ENCODE measurements at regions not wholly inside any gene's neighbourhood (a gene's known extent, or its start where the extent isn't known, plus 50 kb on each side); places are given as distances from the start of the nearest gene placed in this dataset.

GRCh38 chr2:176656776-176657140, 387.5 kb downstream of the MTX2 start:
- no peak for TF ChIP-seq GATA2 (IDR thresholded peaks at IDR 0.05; ENCODE audit: low read depth, low read length)
- TF ChIP-seq GATA3 (IDR thresholded peaks at IDR 0.05; ENCODE audit: low read depth, low read length): no peak

GRCh38 chr2:176657393-176657792, 388.2 kb downstream of the MTX2 start:
- TF ChIP-seq GATA3 (IDR thresholded peaks at IDR 0.05; ENCODE audit: low read depth, low read length) (no peak), GATA2 (IDR thresholded peaks at IDR 0.05; ENCODE audit: low read depth, low read length) (no peak)

DNA sequence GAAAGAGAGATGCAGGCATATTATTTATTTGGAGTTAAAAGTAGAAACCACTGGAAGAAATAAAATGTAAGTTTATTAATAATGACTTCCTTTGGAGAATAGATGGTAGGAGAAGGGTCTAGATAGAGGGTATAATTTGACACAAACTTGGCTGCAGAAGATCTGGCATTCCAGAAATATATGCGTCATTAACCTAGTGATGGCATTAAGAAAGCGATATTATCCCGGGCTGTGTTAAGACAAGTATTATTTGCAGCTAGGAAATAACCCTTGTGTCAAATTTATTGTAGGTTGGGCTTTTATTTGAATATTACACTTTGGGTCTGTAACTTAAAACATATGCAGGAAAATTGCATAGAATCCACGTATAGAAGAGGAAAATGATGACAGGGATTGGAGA, 389.5 kb downstream of the MTX2 start:
- no peak for TF ChIP-seq GATA3 (IDR thresholded peaks at IDR 0.05; ENCODE audit: low read depth, low read length)
- no peak for TF ChIP-seq GATA2 (IDR thresholded peaks at IDR 0.05; ENCODE audit: low read depth, low read length)

- TF ChIP-seq GATA3 (IDR thresholded peaks at IDR 0.05; ENCODE audit: low read depth, low read length): no peak
- TF ChIP-seq GATA2 (IDR thresholded peaks at IDR 0.05; ENCODE audit: low read depth, low read length): no peak
Measured at GRCh38 chr2:176662753-176663152, 393.5 kb downstream of the MTX2 start.

GRCh38 chr2:176664478-176664877, 395.2 kb downstream of the MTX2 start:
- TF ChIP-seq GATA3 (IDR thresholded peaks at IDR 0.05; ENCODE audit: low read depth, low read length) (no peak), GATA2 (IDR thresholded peaks at IDR 0.05; ENCODE audit: low read depth, low read length) (no peak)

DNA sequence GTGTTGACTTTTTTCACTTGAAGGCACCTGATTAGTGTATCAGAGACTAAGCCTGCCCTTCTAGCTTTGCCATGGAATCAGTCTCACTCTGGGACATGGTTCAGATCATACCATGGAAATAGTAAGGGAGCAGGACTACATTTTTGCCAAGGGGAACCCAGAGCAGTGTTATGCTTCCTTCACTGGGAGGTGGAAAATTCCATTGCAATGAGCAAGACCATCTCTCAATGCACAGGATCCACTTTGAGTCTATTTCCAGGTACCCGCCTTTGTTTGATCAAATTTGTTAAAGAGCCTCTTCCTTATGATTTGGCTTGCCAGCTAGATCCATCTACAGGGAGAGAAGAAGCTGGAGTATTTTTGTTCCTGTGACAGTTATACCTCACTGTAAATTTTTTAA, 395.8 kb downstream of the MTX2 start:
- TF ChIP-seq GATA2 (IDR thresholded peaks at IDR 0.05; ENCODE audit: low read depth, low read length) (no peak), GATA3 (IDR thresholded peaks at IDR 0.05; ENCODE audit: low read depth, low read length) (no peak)

DNA sequence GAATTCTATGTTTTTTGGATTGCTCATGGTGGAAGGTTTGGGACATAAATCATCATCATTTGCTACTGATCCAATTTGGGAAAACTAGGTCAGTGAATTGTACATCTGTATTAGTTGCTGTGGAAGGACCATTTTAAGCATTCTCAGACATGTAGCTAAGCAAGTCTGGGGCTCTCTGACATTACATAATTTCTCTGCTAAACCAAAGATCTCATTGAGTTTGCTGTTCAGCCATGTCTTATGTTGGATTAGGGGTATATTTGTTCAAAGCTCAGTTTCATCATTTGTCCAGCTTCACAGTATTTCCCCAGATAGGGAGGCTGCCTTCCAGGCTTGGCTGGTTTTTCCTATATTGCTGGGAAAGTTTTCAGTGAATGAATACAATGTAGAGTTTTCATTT, 399.7 kb downstream of the MTX2 start:
- TF ChIP-seq GATA3 (IDR thresholded peaks at IDR 0.05; ENCODE audit: low read depth, low read length) (no peak), GATA2 (IDR thresholded peaks at IDR 0.05; ENCODE audit: low read depth, low read length) (no peak)

GRCh38 chr2:176669398-176670174, 400.3 kb downstream of the MTX2 start:
- TF ChIP-seq GATA3 (IDR thresholded peaks at IDR 0.05; ENCODE audit: low read depth, low read length): no peak
- TF ChIP-seq GATA2 (IDR thresholded peaks at IDR 0.05; ENCODE audit: low read depth, low read length): no peak

DNA sequence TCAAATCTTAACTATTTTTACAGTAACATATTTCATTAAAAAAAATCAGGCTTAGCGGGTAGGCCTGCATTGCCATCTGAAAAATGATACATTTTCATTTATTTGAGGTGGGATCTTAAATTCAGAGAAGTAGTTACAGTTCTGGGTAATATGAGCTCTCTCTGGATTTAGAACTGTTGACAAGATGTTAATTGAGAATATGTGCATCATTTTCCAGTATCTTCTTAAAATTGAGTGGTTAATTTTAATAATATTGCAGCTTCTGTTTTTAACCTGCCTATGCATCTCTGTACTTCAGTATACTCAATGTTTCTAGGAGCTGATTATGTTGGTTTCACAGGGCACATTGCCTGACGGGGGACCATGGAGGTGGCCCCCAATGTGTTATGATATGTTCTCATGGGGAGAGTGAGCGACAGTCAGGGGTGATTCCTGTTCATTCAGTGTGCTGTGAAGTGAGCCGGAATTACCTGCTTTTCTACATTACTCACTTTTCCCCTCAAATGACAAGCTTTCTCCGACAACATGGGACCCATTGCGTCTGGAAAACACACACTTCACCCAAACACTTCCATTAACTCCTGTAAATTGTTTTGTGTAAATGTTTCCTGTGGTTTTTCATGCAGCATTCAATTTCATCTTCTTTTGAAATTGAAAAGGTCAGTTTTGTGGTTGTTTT, 406.2 kb downstream of the MTX2 start:
- TF ChIP-seq GATA3 (IDR thresholded peaks at IDR 0.05; ENCODE audit: low read depth, low read length) (no peak), GATA2 (IDR thresholded peaks at IDR 0.05; ENCODE audit: low read depth, low read length) (no peak)

DNA sequence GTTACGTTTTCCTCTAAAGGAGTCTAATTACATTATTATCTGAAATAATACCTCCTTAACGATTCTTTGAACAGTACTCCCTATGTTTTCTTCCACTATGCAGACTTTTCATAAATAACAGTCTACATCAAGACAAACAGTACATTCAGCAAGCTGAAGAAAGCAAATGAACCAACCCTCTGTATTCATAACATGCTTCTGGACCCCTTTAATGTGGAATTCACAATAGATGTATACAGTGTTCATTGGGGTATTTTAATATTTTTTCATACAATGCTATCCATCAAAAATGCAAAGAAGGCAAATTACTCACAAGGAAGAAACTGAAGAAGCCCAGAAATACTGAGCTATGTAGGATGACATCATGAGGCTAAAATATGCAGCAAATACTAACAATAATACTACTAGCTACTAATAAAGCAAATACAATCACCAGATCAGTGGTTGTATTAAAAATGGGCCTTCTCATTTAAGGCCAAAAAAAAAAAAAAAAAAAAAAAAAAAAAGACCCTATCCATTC, 408.6 kb downstream of the MTX2 start:
- no peak for TF ChIP-seq GATA2 (IDR thresholded peaks at IDR 0.05; ENCODE audit: low read depth, low read length)
- no peak for TF ChIP-seq GATA3 (IDR thresholded peaks at IDR 0.05; ENCODE audit: low read depth, low read length)

GRCh38 chr2:176678571-176678970, 409.3 kb downstream of the MTX2 start:
- TF ChIP-seq GATA3 (IDR thresholded peaks at IDR 0.05; ENCODE audit: low read depth, low read length): no peak
- no peak for TF ChIP-seq GATA2 (IDR thresholded peaks at IDR 0.05; ENCODE audit: low read depth, low read length)

GRCh38 chr2:176679061-176679669, 409.9 kb downstream of the MTX2 start:
- TF ChIP-seq GATA3 (IDR thresholded peaks at IDR 0.05; ENCODE audit: low read depth, low read length) (no peak), GATA2 (IDR thresholded peaks at IDR 0.05; ENCODE audit: low read depth, low read length) (no peak)

DNA sequence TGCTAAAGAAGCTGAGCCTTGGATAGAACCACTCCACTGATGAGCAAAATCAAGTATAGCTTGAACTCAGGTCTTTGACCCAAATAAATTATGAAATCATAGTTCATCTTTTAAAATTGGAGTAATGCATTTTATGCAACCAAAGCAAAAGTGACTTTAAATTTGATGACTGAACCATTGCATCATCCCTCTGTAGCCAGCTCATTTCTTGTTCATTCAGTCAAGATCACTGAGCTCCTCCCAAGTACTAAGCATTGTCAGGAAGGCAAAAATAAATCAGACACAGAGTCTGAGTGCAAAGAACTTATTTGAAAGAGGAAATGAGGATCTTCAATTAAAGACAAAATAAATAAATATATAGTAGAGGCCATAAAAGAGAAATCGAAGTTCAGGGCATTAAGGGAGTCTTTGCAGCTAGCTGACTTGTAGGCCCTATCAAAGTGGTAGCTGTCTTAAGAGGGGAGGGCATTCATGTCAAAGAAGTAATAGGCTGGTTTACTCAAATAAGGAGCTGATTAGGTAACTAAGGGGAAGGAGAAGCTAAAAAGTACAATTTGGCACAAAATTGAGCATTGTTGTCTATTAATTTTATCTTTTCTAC, 411.8 kb downstream of the MTX2 start:
- no peak for TF ChIP-seq GATA2 (IDR thresholded peaks at IDR 0.05; ENCODE audit: low read depth, low read length)

- no peak for TF ChIP-seq GATA3 (IDR thresholded peaks at IDR 0.05; ENCODE audit: low read depth, low read length)
- TF ChIP-seq GATA2 (IDR thresholded peaks at IDR 0.05; ENCODE audit: low read depth, low read length): no peak
Measured at GRCh38 chr2:176681584-176682115, 412.4 kb downstream of the MTX2 start.

Data from SH-SY5Y (cell line).